GM23338 (cell line): ENCODE measurements at regions not wholly inside any gene's neighbourhood (a gene's known extent, or its start where the extent isn't known, plus 50 kb on each side); places are given as distances from the start of the nearest gene placed in this dataset.

Experiments used
- CREB1 ChIP-seq: fragments of 250-450 bp; sonication (Bioruptor Pico); IDR thresholded peaks from 2 replicates; pipeline ENCODE4 v1.5.0; 2020; ENCODE audit warnings: low read depth, mild to moderate bottlenecking, moderate library complexity
- EZH2 ChIP-seq: fragments of 200-600 bp; sonication (generic); IDR thresholded peaks from one replicate; pipeline ENCODE4 v1.8.0; 2017; ENCODE audit warnings: antibody characterized with exemption, mild to moderate bottlenecking, low read depth; ENCODE audit not compliant: unreplicated experiment
- JUNB ChIP-seq: IDR thresholded peaks from one replicate; pipeline ENCODE4 v1.6.1; 2016; ENCODE audit warnings: antibody characterized with exemption; ENCODE audit not compliant: unreplicated experiment
- TF ChIP-seq, protein P1 (sequence below), 2 experiments: fragments of 200-600 bp in 1 of 2; sonication (generic) in 1 of 2; conservative IDR thresholded peaks; 2 replicates each; pipeline versions ENCODE4 v1.5.1 to v1.6.1; 2016 to 2017; ENCODE audit warnings: antibody characterized with exemption in 2 of 2, low read depth in 2 of 2, mild to moderate bottlenecking in 2 of 2, moderate library complexity in 1 of 2

GRCh38 chr4:130110770-130111169 is 1014.8 kb downstream of the C4orf33 start:
- TF ChIP-seq EZH2 = no peak
- TF ChIP-seq, protein P1, sequence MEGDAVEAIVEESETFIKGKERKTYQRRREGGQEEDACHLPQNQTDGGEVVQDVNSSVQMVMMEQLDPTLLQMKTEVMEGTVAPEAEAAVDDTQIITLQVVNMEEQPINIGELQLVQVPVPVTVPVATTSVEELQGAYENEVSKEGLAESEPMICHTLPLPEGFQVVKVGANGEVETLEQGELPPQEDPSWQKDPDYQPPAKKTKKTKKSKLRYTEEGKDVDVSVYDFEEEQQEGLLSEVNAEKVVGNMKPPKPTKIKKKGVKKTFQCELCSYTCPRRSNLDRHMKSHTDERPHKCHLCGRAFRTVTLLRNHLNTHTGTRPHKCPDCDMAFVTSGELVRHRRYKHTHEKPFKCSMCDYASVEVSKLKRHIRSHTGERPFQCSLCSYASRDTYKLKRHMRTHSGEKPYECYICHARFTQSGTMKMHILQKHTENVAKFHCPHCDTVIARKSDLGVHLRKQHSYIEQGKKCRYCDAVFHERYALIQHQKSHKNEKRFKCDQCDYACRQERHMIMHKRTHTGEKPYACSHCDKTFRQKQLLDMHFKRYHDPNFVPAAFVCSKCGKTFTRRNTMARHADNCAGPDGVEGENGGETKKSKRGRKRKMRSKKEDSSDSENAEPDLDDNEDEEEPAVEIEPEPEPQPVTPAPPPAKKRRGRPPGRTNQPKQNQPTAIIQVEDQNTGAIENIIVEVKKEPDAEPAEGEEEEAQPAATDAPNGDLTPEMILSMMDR (conservative IDR thresholded peaks at IDR 0.05; ENCODE audit: low read depth in 2 of 2) = no peak
- TF ChIP-seq JUNB = no peak
- TF ChIP-seq CREB1 (CRISPR knock-in tag) = no peak
